ENCODE measurements at regions not wholly inside any gene's neighbourhood (a gene's known extent, or its start where the extent isn't known, plus 50 kb on each side); places are given as distances from the start of the nearest gene placed in this dataset.

- H3K36me3 ChIP-seq (replicated peaks in 1 of 2; ENCODE audit: control insufficient read depth in 1 of 2, insufficient read depth in 2 of 2, low read length in 1 of 2) = no peaks in the 10 kb centered on the region
- H3K27me3 ChIP-seq (ENCODE audit: insufficient read depth) = no peaks in the 10 kb centered on the region
- no peaks in the 10 kb centered on the region for H3K9me2 ChIP-seq
- ChIA-PET POLR2A (no interaction called here), CTCF (interaction anchor here (0.9 to 2.4 kb wide), 3 partner anchors 12 to 203 kb away, joined by 4 to 17 read pairs (median 4); no protein-coding TSS in a partner anchor)
- TF ChIP-seq TEAD4 (IDR thresholded peaks at IDR 0.05; ENCODE audit: borderline replicate concordance, insufficient read depth) (no peak), EZH2phosphoT487 (IDR thresholded peaks at IDR 0.05; ENCODE audit: borderline replicate concordance, low read depth) (no peak), NRF1 (IDR thresholded peaks at IDR 0.05; ENCODE audit: low read depth, low read length) (no peak), FOXJ3 (CRISPR knock-in tag; IDR thresholded peaks at IDR 0.05) (no peak), TCF12 (IDR thresholded peaks at IDR 0.05) (no peak), ELF1 (IDR thresholded peaks at IDR 0.05) (no peak), RXRA (IDR thresholded peaks at IDR 0.05; ENCODE audit: borderline replicate concordance, low read depth) (no peak), FOXM1 (IDR thresholded peaks at IDR 0.05; ENCODE audit: low read depth) (no peak), GATA2 (CRISPR knock-in tag; IDR thresholded peaks at IDR 0.05) (no peak), USF1 (IDR thresholded peaks at IDR 0.05; ENCODE audit: borderline replicate concordance, low read depth) (no peak), USF2 (IDR thresholded peaks at IDR 0.05; ENCODE audit: borderline replicate concordance, low read depth, low read length) (no peak)
- no peak overlapping the region for H3K9ac ChIP-seq
- no peak overlapping the region for H3K27ac ChIP-seq (ENCODE audit: low read depth in 2 of 2, low read length in 1 of 2)
- 0 out of 2 replicates have a peak, but pooled peaks cover 9% of the 10 kb centered on the region for H3K9me3 ChIP-seq
- no peaks in the 10 kb centered on the region for H3K4me1 ChIP-seq (ENCODE audit: control insufficient read depth in 1 of 2, insufficient read depth in 2 of 2, low read depth in 1 of 2, low read length in 1 of 2)
- no peaks in the 10 kb centered on the region for H3K79me2 ChIP-seq (ENCODE audit: insufficient read depth)
- no peak overlapping the region for H2AFZ ChIP-seq (ENCODE audit: low read depth)
- 60% methylated on average over 5 of the region's 5 CpGs for WGBS (ENCODE audit: low lambda C conversion rate)
- no peak overlapping the region for H3K4me3 ChIP-seq (ENCODE audit: low read depth in 2 of 2, low read length in 1 of 2)
- no peaks in the 10 kb centered on the region for H3F3A ChIP-seq (replicated peaks; ENCODE audit: insufficient read depth)
- H3K4me2 ChIP-seq = no peak overlapping the region
- DNase-seq = no peak
- H4K20me1 ChIP-seq (ENCODE audit: insufficient read depth) = no peaks in the 10 kb centered on the region
These were observed 95.1 kb upstream of the TMC3 start for GRCh38 chr15:81469154-81469553.

- Histone ChIP-seq H3K27ac (ENCODE audit: low read depth in 2 of 2, low read length in 1 of 2) (no peak overlapping the region), H3K9me3 (0 out of 2 replicates have a peak, but pooled peaks cover 14% of the 10 kb centered on the region), H3K4me1 (ENCODE audit: control insufficient read depth in 1 of 2, insufficient read depth in 2 of 2, low read depth in 1 of 2, low read length in 1 of 2) (no peaks in the 10 kb centered on the region), H3K36me3 (replicated peaks in 1 of 2; ENCODE audit: control insufficient read depth in 1 of 2, insufficient read depth in 2 of 2, low read length in 1 of 2) (no peaks in the 10 kb centered on the region), H3K27me3 (ENCODE audit: insufficient read depth) (no peaks in the 10 kb centered on the region), H4K20me1 (ENCODE audit: insufficient read depth) (no peaks in the 10 kb centered on the region), H3K9me2 (no peaks in the 10 kb centered on the region), H3F3A (replicated peaks; ENCODE audit: insufficient read depth) (no peaks in the 10 kb centered on the region), H3K79me2 (ENCODE audit: insufficient read depth) (no peaks in the 10 kb centered on the region), H3K4me3 (ENCODE audit: low read depth in 2 of 2, low read length in 1 of 2) (no peak overlapping the region), H3K9ac (no peak overlapping the region), H3K4me2 (no peak overlapping the region), H2AFZ (ENCODE audit: low read depth) (no peak overlapping the region)
- no peak for DNase-seq
- CTCF ChIA-PET = interaction anchor here (0.6 kb wide), 1 partner anchor 555 kb away, joined by 3 read pairs; no protein-coding TSS in a partner anchor
- whole genome bisulfite sequencing (ENCODE audit: low lambda C conversion rate) = 20% methylated on average over 3 of the region's 3 CpGs
- no peak for TF ChIP-seq TAF1 (IDR thresholded peaks at IDR 0.05; ENCODE audit: borderline replicate concordance, low read depth, low read length)
- no peak for TF ChIP-seq TEAD4 (IDR thresholded peaks at IDR 0.05; ENCODE audit: borderline replicate concordance, insufficient read depth)
- no peak for TF ChIP-seq FOXJ3 (CRISPR knock-in tag; IDR thresholded peaks at IDR 0.05)
- TF ChIP-seq MEF2A (IDR thresholded peaks at IDR 0.05; ENCODE audit: borderline replicate concordance, low read depth) = no peak
- no peak for TF ChIP-seq CTCF (IDR thresholded peaks at IDR 0.05)
- TF ChIP-seq POLR2AphosphoS5 (IDR thresholded peaks at IDR 0.05; ENCODE audit: low read depth, low read length) = no peak
- TF ChIP-seq GATA2 (CRISPR knock-in tag; IDR thresholded peaks at IDR 0.05) = no peak
- no peak for TF ChIP-seq CHD2 (IDR thresholded peaks at IDR 0.05; ENCODE audit: low read length, partially characterized antibody)
- no peak for TF ChIP-seq PBX3 (IDR thresholded peaks at IDR 0.05)
- no peak for TF ChIP-seq FOXM1 (IDR thresholded peaks at IDR 0.05; ENCODE audit: low read depth)
- no peak for TF ChIP-seq RAD21 (IDR thresholded peaks at IDR 0.05; ENCODE audit: low read length)
- no peak for TF ChIP-seq RXRA (IDR thresholded peaks at IDR 0.05; ENCODE audit: borderline replicate concordance, low read depth)
- no peak for TF ChIP-seq YY1 (IDR thresholded peaks at IDR 0.05; ENCODE audit: low read depth)
- no peak for TF ChIP-seq SMC3 (IDR thresholded peaks at IDR 0.05; ENCODE audit: low read depth, low read length)
- no peak for TF ChIP-seq NRF1 (IDR thresholded peaks at IDR 0.05; ENCODE audit: low read depth, low read length)
- TF ChIP-seq ELF1 (IDR thresholded peaks at IDR 0.05) = no peak
- TF ChIP-seq RCOR1 (IDR thresholded peaks at IDR 0.05; ENCODE audit: low read length) = no peak
- POLR2A ChIA-PET = no interaction called here
These were observed 92.7 kb upstream of the TMC3 start for GRCh38 chr15:81466741-81467140.
